A549 (cell line): ENCODE measurements at regions not wholly inside any gene's neighbourhood (a gene's known extent, or its start where the extent isn't known, plus 50 kb on each side); places are given as distances from the start of the nearest gene placed in this dataset.

ENCODE experiments used
- ATAC-seq, 2 experiments: fragments of 200-7000 bp in 1 of 2; fragments of >200 bp in 1 of 2; cut with Nextera tagmentation in 1 of 2; cut with Tn5 transposase in 1 of 2; 3 replicates each; pipeline versions ENCODE4 v1.8.0 to v1.9.1; 2018 to 2020; ENCODE audit warnings: mild to moderate bottlenecking in 1 of 2, moderate library complexity in 1 of 2
- CTCF ChIA-PET: fragments of 300-600 bp; sonication (Branson Sonifier 250); formaldehyde crosslinking; extraction: SDS; loops from one replicate; lab custom pipeline; 2021; ENCODE audit warnings: antibody characterized with exemption, inconsistent platforms; lab: Yijun Ruan, JAX
- POLR2A ChIA-PET: fragments of 350-600 bp; formaldehyde crosslinking; extraction: SDS; loops from one replicate; lab custom pipeline; 2021; ENCODE audit warnings: antibody characterized with exemption, inconsistent platforms; lab: Yijun Ruan, JAX
- DNase-seq, 2 experiments: peaks; one replicate each; pipeline versions ENCODE4 v3.0.0 to v3.0.0-alpha.2; 2011 to 2016; ENCODE audit warnings: low read depth in 1 of 2, low spot score in 1 of 2
- FAIRE-seq: peaks from 2 replicates; lab custom pipeline; 2011; peaks lifted over from hg19 to GRCh38; lab: Jason Lieb, UNC
- H3K27ac ChIP-seq, 2 experiments: fragments of >200 bp; sonication (Bioruptor Twin); formaldehyde crosslinking; 3 replicates each; pipeline ENCODE4 v1.5.1; 2016 to 2017
- H3K4me1 ChIP-seq: fragments of >200 bp; sonication (Bioruptor Twin); formaldehyde crosslinking; 3 replicates; pipeline ENCODE4 v1.6.1; 2016
- H3K4me2 ChIP-seq: fragments of >200 bp; sonication (Bioruptor Twin); formaldehyde crosslinking; 3 replicates; pipeline ENCODE4 v1.6.1; 2016
- H3K4me3 ChIP-seq: fragments of >200 bp; sonication (Bioruptor Twin); formaldehyde crosslinking; 3 replicates; pipeline ENCODE4 v1.5.1; 2016
- H3K9me3 ChIP-seq: fragments of >200 bp; sonication (Bioruptor Twin); formaldehyde crosslinking; 3 replicates; pipeline ENCODE4 v1.6.1; 2016
- BHLHE40 ChIP-seq: IDR thresholded peaks from 2 replicates; pipeline ENCODE4 v1.6.1; 2012; ENCODE audit warnings: low read depth, low read length, inconsistent platforms
- CBX8 ChIP-seq: fragments of 200-600 bp; sonication (generic); IDR thresholded peaks from 2 replicates; pipeline ENCODE4 v1.6.1; 2016
- CEBPB ChIP-seq, 2 experiments: fragments of >200 bp in 1 of 2; sonication (Bioruptor Twin) in 1 of 2; formaldehyde crosslinking in 1 of 2; IDR thresholded peaks; 2 replicates each; pipeline ENCODE4 v1.6.1; 2012 to 2016
- HDAC2 ChIP-seq: fragments of 200-600 bp; sonication (generic); IDR thresholded peaks from 2 replicates; pipeline ENCODE4 v1.6.1; 2016
- JUNB ChIP-seq: fragments of >200 bp; sonication (Bioruptor Twin); formaldehyde crosslinking; IDR thresholded peaks from 2 replicates; pipeline ENCODE4 v1.6.1; 2016
- NPAS2 ChIP-seq: fragments of 250-450 bp; sonication (Bioruptor Pico); IDR thresholded peaks from 2 replicates; pipeline ENCODE4 v1.8.0; 2022; ENCODE audit warnings: mild to moderate bottlenecking, moderate library complexity, borderline replicate concordance
- PHF8 ChIP-seq: fragments of 200-600 bp; sonication (generic); IDR thresholded peaks from 2 replicates; pipeline ENCODE4 v1.6.1; 2016; ENCODE audit warnings: low read depth, mild to moderate bottlenecking, antibody characterized with exemption, moderate library complexity, borderline replicate concordance
- POLR2A ChIP-seq: IDR thresholded peaks from 2 replicates; pipeline ENCODE4 v1.6.1; 2012; ENCODE audit warnings: mild to moderate bottlenecking, low read length
- POLR2AphosphoS2 ChIP-seq: conservative IDR thresholded peaks from 2 replicates; pipeline ENCODE4 v1.6.1; 2012; ENCODE audit warnings: low read length, improper control_type of control experiment, inconsistent platforms
- RAD21 ChIP-seq, 2 experiments: fragments of >200 bp in 1 of 2; sonication (Bioruptor Twin) in 1 of 2; formaldehyde crosslinking in 1 of 2; IDR thresholded peaks in 1 of 2; conservative IDR thresholded peaks in 1 of 2; 2 replicates in 1 of 2; 3 replicates in 1 of 2; pipeline ENCODE4 v1.6.1; 2012 to 2018; ENCODE audit warnings: inconsistent platforms in 1 of 2
- RFX5 ChIP-seq: fragments of 450-650 bp; IDR thresholded peaks from 2 replicates; pipeline ENCODE4 v1.7.1; 2014; ENCODE audit warnings: antibody characterized with exemption, mild to moderate bottlenecking, moderate library complexity
- SMC3 ChIP-seq: fragments of >200 bp; sonication (Bioruptor Twin); formaldehyde crosslinking; IDR thresholded peaks from 3 replicates; pipeline ENCODE4 v1.6.1; 2018; ENCODE audit warnings: inconsistent platforms
- TFCP2L1 ChIP-seq: fragments of 250-450 bp; sonication (Bioruptor Pico); IDR thresholded peaks from 2 replicates; pipeline ENCODE4 v1.5.0; 2021; ENCODE audit warnings: mild to moderate bottlenecking
- ZSCAN20 ChIP-seq: fragments of 250-450 bp; sonication (Bioruptor Pico); IDR thresholded peaks from 2 replicates; pipeline ENCODE4 v1.8.0; 2022; ENCODE audit warnings: mild to moderate bottlenecking, moderate library complexity
- WGBS: methylation state at CpG from one replicate; pipeline ENCODE4 v1.1.6; 2017; ENCODE audit errors: missing lambda C conversion rate; 5-methylcytosine and 5-hydroxymethylcytosine counted together
- TF ChIP-seq, protein P1 (sequence below): IDR thresholded peaks from 2 replicates; pipeline ENCODE4 v1.6.1; 2012; ENCODE audit warnings: low read depth, borderline replicate concordance
- TF ChIP-seq, protein P2 (sequence below): fragments of 250-450 bp; sonication (Bioruptor Pico); IDR thresholded peaks from 2 replicates; pipeline ENCODE4 v1.5.0; 2020; ENCODE audit warnings: low read depth, mild to moderate bottlenecking, moderate library complexity
- TF ChIP-seq, protein P3 (sequence below): IDR thresholded peaks from 2 replicates; pipeline ENCODE4 v1.6.1; 2012
- TF ChIP-seq, protein P4 (sequence below): IDR thresholded peaks from 2 replicates; pipeline ENCODE4 v1.6.1; 2012
- TF ChIP-seq, protein P5 (sequence below): fragments of 450-650 bp; IDR thresholded peaks from 2 replicates; pipeline ENCODE4 v1.6.1; 2014; ENCODE audit warnings: antibody characterized with exemption

DNA sequence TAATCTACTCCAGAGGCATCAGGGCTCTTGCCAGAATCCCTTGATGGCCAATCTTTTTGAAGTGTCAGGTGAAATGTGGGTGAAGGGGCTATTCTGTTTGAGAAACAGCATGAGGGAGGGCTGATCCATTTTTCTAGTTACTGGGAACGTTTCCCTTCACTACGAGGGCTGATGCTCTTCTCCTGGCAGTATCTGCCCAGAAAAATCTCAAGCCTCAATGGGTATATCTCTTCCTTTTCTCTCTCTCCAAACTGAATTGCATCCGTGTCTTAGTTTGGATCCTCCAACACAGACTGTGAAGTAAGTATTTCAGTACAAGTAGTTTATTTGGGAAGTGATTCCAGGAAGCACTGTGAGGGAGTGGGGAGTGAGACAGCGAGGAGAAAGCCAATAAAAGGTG is 113.0 kb upstream of the NAV2 start:
- H3K4me2 ChIP-seq = peak overlapping the region; percentile 34; the same call in 2 of the 3 replicates
- DNase-seq (no peak), ATAC-seq (no peak), FAIRE-seq (no peak)
- CTCF ChIA-PET = no interaction called here
- no peaks in the 10 kb centered on the region for H3K9me3 ChIP-seq
- H3K4me3 ChIP-seq = no peak overlapping the region
- peak overlapping the region; percentile 27 to 35; a peak in 3 of 6 replicates for H3K27ac ChIP-seq
- peaks cover 63% of the 10 kb centered on the region for H3K4me1 ChIP-seq
- no peak for TF ChIP-seq POLR2AphosphoS2
- 71% methylated on average over 4 of the region's 4 CpGs for WGBS
- POLR2A ChIA-PET = no interaction called here

DNA sequence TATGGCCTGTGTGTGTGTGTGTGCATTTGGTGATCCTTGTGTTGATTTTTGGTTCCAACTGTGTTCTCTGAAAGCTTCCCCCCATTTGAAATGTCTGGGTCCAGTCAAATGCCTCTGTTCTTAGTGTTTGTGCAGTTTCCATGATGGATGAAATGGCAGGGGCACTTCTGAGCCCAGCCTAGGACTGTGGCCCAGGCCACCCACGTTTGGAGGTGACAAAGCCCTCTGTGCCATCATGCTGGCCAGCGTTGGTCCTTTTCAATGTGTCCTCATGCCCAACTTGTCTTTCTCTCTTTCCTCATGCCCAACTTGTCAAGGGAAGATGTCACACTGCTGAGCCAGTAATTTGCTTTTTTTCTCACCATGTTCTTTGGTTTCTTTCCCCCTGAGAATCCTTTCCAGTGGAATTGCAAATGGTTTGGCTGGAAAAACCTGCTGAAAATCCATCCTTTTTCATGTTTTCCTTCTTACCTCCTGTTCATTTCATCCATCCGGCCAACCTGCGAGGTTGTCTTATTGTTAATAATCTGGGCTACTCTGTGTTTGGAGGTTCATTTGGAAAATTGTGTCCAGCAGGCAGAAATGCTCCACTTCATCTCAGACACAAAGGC is 113.7 kb upstream of the NAV2 start:
- TF ChIP-seq, protein P1, sequence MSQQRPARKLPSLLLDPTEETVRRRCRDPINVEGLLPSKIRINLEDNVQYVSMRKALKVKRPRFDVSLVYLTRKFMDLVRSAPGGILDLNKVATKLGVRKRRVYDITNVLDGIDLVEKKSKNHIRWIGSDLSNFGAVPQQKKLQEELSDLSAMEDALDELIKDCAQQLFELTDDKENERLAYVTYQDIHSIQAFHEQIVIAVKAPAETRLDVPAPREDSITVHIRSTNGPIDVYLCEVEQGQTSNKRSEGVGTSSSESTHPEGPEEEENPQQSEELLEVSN = no peak
- no peak for TF ChIP-seq BHLHE40
- FAIRE-seq = no peak
- H3K27ac ChIP-seq = peak overlapping the region; percentile 3 to 10; a peak in 1 of 6 replicates
- no peaks in the 10 kb centered on the region for H3K9me3 ChIP-seq
- no peak overlapping the region for H3K4me3 ChIP-seq
- H3K4me2 ChIP-seq = peak overlapping the region; percentile 34; the same call in 2 of the 3 replicates
- WGBS = 74% methylated on average over 4 of the region's 4 CpGs
- CTCF ChIA-PET = interaction anchor here (1.0 to 1.8 kb wide), 3 partner anchors 8 to 143 kb away, joined by 3 to 5 read pairs (median 4); no protein-coding TSS in a partner anchor
- POLR2A ChIA-PET = interaction anchor here (1.0 kb wide), 1 partner anchor 9 kb away, joined by 3 read pairs; no protein-coding TSS in a partner anchor
- H3K4me1 ChIP-seq = peaks cover 63% of the 10 kb centered on the region
- no peak for ATAC-seq
- DNase-seq = no peak

DNA sequence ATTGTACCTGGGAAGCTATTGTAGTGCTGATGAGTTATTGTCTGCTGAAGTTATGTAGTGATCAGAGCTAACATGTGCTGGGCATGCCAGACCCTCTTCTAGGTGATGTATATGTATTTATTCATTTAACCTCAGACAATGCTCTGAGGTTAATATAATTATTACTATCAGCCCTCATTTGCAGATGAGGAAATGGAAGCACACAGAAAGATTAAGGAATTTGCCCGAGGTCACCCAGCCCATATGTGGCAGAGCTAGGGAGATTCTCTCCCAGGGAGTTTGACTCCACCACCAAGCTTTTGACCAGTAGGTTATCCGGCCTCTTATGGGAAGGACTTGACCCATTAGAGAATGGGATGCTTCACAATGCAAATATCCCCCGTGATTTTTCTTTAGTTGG is 114.2 kb upstream of the NAV2 start:
- TF ChIP-seq CBX8 (no peak), RFX5 (no peak), CEBPB (IDR thresholded peaks at IDR 0.05) (no peak), POLR2A (no peak), RAD21 (conservative IDR thresholded peaks at IDR 0.05 in 1 of 2, IDR thresholded peaks at IDR 0.05 in 1 of 2) (no peak), SMC3 (no peak), HDAC2 (no peak), NPAS2 (CRISPR knock-in tag) (no peak), TFCP2L1 (CRISPR knock-in tag) (no peak), JUNB (no peak), ZSCAN20 (CRISPR knock-in tag) (no peak), PHF8 (no peak)
- TF ChIP-seq, protein P2, sequence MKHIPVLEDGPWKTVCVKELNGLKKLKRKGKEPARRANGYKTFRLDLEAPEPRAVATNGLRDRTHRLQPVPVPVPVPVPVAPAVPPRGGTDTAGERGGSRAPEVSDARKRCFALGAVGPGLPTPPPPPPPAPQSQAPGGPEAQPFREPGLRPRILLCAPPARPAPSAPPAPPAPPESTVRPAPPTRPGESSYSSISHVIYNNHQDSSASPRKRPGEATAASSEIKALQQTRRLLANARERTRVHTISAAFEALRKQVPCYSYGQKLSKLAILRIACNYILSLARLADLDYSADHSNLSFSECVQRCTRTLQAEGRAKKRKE (CRISPR knock-in tag) = no peak
- TF ChIP-seq, protein P3, sequence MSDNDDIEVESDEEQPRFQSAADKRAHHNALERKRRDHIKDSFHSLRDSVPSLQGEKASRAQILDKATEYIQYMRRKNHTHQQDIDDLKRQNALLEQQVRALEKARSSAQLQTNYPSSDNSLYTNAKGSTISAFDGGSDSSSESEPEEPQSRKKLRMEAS = no peak
- TF ChIP-seq, protein P4, sequence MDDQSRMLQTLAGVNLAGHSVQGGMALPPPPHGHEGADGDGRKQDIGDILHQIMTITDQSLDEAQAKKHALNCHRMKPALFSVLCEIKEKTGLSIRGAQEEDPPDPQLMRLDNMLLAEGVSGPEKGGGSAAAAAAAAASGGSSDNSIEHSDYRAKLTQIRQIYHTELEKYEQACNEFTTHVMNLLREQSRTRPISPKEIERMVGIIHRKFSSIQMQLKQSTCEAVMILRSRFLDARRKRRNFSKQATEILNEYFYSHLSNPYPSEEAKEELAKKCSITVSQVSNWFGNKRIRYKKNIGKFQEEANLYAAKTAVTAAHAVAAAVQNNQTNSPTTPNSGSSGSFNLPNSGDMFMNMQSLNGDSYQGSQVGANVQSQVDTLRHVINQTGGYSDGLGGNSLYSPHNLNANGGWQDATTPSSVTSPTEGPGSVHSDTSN = no peak
- TF ChIP-seq, protein P5, sequence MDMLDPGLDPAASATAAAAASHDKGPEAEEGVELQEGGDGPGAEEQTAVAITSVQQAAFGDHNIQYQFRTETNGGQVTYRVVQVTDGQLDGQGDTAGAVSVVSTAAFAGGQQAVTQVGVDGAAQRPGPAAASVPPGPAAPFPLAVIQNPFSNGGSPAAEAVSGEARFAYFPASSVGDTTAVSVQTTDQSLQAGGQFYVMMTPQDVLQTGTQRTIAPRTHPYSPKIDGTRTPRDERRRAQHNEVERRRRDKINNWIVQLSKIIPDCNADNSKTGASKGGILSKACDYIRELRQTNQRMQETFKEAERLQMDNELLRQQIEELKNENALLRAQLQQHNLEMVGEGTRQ = no peak
- TF ChIP-seq, all 56 proteins: peak for 0
- peak overlapping the region in 1 of 2 experiments; percentile 83; a peak in 3 of 6 replicates for H3K27ac ChIP-seq
- H3K9me3 ChIP-seq = no peaks in the 10 kb centered on the region
- no peak overlapping the region; the same call in 2 of the 3 replicates for H3K4me2 ChIP-seq
- H3K4me3 ChIP-seq = no peak overlapping the region
- CTCF ChIA-PET = interaction anchor here (1.0 to 1.8 kb wide), 3 partner anchors 9 to 144 kb away, joined by 3 to 5 read pairs (median 4); no protein-coding TSS in a partner anchor
- no peak for DNase-seq
- 35% methylated on average over 3 of the region's 3 CpGs for WGBS
- POLR2A ChIA-PET = interaction anchor here (1.0 kb wide), 1 partner anchor 9 kb away, joined by 3 read pairs; no protein-coding TSS in a partner anchor
- H3K4me1 ChIP-seq = peaks cover 63% of the 10 kb centered on the region
- no peak for ATAC-seq
- FAIRE-seq = no peak
